ENCODE measurements at regions not wholly inside any gene's neighbourhood (a gene's known extent, or its start where the extent isn't known, plus 50 kb on each side); places are given as distances from the start of the nearest gene placed in this dataset.

DNA sequence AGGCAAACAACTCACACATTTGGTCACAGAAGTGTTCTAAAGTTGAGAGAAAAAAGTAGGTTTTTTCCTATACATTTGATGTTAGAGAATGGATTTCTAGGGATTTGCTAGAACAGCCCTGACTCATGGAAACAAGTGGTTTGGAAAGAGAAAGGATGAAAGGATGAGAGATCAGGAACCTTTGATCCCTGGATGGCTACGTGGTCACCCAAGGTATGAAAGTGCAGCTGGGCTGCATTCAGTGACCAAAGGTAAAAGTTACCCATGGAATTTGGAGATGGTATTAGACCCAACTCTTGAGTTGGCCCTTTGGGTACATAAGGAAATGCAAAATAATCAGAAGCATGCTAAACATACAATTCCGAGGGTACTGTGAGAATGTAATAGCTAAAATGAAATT lies 61.3 kb upstream of the SPIN1 start:
- DNase-seq (ENCODE audit: low spot score) = no peak

DNA sequence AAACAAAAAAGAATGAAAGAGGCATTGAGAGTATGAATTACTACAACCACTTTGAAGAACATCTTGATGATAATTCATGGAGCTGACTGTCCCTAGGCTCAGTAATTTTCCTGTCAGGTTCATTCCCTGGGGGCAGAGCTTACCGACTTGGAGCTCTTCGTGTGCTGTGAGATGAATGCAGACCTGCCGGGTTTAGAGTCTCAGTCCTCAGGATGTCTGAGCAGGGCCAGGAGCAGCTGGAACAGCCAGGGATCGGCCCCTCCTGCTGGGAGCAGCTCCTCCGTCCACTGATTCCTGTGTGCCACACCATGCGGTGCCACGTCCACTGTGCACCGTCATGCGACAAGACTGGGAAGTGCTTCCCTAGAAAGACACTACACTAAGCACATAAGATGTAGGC lies 62.2 kb upstream of the SPIN1 start:
- no peak for DNase-seq (ENCODE audit: low spot score)

DNA sequence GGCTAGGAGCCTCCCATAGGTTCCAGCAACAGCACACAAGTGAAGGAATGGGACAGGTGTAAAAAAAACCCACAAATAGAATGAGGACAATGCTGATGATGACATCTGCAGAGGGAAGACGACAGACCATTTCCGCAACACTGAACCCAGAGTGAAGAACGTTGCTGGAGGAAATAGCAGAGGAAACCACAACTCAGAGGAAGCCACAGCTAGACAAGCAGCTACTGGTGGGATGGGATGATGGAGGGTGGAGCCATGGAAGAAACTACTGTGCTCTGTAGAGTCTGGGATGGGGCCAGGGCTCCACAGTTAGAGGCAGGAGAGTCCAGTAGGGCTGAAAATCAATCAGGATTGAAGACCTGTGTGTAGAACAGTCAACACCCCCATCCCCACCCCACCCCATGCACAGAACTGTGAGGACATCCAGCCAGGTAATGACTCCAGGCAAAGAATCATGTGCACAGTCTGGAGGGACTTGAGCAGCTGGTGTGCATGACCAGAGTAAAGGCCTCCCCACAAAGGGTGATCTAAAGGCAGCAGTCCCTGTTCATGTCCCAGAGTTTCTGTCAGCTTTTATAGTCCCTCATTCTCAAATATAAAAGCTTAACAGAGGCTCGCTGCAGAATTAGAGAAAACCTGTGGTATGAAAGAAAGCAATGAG lies 65.2 kb upstream of the SPIN1 start:
- DNase-seq (ENCODE audit: low spot score) = no peak

DNA sequence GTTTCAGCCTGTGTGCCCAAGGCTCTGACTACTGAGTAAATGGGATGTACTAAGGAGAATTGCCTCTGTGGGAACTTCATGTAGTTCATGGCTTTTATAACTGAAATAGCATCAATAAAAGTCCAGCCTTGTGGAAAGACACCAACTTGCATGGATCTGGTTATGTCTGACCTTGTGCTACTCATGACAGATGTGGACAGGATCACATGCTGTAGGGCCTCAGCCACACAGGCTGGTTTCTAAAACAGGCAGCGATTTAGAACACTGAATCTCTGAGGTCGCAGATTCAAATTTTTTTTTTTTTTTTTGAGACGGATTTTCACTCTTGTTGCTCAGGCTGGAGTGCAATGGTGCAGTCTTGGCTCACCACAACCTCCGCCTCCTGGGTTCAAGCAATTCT lies 66.5 kb upstream of the SPIN1 start:
- DNase-seq (ENCODE audit: low spot score) = no peak

DNA sequence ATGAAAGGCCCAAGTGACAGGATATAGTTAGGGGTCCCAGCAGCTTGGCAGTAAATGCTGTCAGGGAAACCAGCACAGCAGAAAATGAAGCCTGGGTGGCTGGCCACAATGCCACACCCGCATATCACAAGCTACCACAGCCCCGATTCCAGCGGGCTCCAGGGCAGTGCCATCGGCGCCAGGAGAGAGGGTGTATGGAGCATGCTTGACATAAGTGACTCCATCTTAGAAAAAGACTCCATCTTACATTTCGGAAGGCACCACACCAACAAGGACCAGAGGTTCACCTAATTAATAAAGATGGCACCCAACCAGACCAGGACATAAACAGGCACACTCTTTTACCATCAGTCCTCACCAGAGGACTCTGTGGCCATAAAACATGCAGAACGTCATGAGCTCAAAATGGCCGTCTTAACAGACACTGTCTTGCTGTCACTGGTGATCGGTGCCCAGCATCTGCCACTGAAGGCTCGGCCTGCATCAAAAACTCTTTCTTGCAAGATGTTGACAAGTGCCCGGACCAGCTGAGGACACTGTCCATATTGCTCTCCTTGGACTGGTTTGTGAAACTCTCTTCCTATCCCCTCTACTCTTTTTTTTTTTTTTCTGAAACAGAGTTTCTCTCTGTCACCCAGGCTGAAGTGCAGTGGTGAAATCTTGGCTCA lies 67.4 kb upstream of the SPIN1 start:
- no peak for DNase-seq (ENCODE audit: low spot score)

DNA sequence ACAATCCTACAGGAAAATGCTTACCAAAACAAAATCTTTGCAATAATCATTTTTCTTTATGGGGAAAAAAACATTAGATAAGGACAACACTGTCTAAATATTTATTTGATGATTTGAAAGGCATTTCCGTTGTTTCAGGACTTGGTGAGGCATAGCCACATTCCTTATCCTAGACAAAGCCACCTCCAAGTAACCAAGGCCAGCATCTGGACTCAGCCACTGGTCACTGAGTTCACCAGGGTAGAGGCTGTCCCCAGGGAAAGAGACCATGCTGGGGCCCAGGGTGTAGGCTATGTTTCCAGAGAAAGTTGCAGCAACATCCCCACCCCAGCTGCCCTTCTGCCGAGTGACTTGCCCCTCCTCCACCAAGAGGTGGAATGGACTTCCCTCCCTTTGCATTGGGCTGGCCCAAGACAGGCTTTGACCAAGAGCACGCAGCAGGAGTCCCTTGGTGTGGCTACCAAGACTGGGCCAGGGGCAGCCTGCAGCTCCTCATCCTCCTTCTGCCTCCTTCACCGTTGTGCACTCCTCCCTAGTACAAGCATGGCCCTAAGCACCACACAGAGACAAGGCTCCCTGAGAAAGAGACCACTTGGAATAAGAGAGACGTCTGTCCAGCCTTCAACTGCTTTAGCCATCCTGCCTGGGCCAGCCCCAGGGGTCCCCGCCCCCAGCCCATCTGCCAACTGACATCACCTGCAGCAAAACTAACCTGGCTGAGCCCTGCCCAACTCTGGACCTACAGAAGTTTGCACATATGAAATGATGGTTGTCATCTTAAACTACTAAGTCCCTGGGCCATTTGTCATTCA lies 68.1 kb upstream of the SPIN1 start:
- DNase-seq (ENCODE audit: low spot score) = no peak

DNA sequence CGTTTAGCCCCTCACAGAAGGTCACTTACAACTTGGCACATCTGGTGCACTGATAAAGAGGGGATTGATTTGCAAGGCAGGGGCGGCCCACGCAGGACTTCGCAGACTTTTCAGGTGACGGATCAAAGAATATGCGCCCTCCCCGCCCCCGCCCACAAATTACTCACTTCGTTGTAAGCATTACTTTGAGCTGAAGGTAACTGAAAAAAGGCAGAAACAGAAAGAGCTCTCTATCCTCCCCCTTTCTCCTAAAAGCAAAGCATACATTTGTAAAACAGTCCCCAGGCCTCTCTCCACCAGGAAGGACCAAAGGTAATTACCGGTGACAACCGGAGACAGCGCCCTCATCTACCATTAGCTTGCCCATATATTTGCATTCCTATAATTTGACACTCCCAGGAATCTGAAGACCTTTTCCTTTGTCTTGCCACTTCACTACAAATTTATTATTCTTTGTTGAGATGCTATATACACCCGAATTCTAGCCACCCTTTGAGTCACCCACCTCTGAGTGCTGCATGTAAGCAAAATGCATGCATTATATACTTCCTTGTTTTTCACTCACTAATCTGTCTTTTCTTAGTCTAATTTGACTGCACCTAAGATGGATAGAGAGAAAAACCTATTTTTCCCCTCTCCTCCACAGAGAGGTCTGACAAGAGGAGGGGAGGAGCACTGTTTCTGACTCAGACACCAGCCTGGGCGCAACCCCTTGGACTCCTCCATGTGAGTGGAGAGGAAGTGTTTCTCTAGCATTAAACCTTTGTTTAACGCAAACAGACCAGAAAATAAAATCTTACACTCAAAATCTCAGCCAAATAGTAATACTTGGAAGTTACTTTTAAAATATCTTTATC lies 74.7 kb upstream of the SPIN1 start:
- no peak for DNase-seq (ENCODE audit: low spot score)

DNA sequence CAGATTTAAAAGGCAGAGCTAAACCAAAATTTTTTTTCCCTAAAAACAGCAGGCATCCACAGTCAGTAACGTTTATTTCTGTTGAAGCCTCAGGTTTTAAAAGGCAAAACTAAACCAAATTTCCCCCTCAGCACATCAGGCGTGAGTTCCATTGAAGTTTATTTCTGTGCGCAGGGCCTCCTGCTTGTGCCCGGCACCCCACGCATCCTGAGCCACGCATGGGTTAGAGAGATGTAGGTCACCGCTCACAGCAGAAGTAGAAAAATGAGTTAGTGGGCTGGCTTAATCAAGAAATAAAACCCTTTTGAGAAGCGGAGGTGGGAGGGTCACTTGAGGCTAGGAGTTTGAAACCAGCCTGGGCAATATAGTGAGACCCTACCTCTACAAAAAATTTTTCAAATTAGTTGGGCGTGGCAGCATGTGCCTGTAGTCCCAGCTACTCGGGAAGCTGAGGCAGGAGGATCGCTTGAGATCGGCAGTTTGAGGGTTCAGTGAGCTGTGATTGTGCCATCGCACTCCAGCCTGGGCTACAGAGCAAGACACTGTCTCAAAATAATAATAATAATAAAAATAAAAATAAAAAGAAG lies 75.6 kb upstream of the SPIN1 start:
- no peak for DNase-seq (ENCODE audit: low spot score)

DNA sequence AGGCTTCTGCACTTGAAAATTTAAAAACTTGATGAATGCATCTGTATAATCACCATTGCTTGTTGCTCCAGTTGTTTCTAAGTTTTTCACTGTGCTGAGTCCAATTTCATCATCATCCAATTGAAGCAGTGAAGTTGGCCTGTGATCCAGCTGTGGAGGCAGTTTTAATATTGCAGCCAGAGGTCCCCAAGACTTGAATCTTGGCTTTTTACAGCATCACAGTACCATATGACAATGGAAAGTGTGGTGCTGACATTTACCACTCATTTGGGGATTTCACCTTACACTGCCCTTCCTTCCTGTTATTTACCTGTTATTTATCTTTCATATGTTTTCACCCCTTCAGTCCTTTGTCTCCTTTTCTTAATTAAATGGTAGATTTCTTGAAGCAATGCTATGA lies 76.2 kb upstream of the SPIN1 start:
- DNase-seq (ENCODE audit: low spot score) = no peak

DNA sequence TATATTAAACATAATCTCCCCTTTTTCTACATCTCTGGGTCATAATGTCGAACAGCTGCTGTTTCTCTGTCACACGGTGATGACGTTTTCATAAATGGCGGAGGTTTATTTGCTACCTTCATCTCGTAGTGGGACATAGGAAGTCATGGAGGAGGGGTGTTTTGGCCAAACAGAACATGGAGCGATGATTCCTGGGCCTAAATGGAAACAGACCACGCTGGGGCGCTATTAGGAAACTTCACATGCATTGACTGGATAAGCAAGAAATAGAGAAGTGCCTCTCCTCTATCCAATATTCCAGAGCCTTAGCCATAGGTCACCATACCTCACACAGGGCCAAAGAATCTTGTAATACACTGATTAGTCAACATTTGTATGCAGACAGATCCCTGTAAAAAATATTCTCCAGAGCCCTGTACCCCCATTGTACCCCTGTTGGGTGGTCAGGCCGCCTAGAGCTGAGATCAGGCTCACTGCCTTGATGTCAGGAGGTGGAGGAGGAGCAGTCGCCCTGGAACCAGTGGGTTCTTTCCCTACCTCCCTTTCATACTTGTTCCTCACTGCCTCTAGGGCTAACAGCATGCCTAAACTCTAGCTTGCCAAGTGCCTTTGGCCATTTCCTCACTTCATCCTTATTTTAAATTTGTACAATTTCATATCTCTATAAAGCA lies 77.8 kb upstream of the SPIN1 start:
- no peak for DNase-seq (ENCODE audit: low spot score)

DNA sequence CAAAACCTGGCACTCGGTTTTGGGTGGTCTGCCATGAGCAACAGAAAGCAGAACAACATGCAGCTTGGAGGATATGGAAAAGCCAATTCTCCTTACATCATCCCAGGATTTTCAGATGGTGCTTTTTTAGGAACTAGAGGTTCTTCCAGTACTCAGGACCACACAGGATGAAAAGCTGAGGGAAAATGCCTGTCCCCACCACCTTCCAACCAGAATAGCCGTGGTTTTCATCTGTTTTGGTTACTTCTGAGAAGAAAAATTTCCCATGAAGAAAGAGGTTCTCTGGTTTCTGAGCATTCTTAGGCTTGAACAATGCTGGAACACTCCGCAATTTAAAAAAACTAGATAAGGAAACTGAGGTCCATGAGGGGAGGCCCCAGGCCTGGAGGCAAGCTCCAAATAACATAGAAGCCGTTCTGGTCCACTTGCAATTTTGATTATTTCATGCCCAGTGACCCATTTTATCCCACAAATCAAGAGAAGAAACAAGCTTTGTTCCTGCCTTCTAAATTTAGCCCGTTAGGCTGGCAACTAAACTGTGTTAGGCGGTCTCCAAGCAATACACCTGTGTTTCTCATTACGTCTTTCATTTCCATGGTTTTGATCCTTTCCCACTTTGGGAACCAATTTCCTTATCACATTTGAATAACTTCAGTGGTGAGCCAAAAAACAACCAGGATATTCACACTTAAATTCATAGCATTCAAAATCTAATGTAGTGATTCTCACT lies 79.2 kb upstream of the SPIN1 start:
- no peak for DNase-seq (ENCODE audit: low spot score)

DNA sequence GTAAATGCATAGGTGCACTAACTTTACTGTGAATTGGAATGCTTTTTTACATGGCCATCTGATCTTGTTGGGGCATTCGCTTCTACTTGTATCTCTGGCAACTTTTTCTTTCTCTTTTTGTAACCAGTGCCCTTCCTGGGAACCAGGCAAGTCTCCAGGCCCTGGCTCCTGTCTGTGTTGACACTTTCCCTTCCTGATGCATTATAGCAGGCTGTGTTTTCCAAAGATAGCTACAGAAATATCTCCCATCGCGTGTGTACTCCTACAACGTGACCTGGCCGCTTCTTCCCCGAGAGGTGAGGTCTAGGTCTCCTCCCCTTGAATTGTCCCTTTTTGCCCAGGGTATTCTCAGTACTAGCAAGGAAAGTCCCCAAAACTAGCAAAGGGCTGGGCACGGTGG lies 81.1 kb upstream of the SPIN1 start:
- DNase-seq (ENCODE audit: low spot score) = no peak

DNA sequence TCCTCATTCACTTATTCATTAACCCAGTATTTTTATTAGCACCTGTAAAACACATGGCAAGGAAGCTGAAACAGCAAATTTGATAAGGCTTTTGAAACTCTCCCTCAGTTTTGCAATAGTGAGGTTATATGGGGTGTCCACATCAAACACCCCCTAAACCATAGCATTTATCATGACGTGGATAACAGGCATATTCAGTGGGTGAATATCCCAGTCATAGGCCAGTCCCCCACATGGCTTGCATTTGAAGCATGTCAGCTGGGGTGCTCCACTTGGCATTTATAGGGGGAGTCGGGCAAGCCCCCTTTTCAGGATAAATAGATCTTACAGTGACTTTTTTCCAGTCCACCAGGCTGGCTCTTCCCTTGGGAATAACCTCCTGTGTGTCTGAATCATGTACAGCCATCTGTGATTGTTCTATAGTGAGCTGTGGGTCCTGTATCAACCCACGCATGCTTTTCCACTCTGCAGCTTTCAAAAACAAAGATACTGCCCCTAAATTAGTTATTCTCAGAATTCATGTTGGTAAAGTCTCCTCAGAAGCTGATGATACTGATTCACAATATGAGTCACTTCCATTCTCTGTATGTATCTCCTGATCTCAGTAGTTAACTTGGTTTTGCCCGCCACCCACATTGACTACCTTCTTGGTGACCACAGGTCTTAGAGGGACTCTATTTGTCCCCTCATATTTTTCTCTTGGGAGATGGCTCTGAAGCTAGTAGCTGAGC lies 84.4 kb upstream of the SPIN1 start:
- no peak for DNase-seq (ENCODE audit: low spot score)

DNA sequence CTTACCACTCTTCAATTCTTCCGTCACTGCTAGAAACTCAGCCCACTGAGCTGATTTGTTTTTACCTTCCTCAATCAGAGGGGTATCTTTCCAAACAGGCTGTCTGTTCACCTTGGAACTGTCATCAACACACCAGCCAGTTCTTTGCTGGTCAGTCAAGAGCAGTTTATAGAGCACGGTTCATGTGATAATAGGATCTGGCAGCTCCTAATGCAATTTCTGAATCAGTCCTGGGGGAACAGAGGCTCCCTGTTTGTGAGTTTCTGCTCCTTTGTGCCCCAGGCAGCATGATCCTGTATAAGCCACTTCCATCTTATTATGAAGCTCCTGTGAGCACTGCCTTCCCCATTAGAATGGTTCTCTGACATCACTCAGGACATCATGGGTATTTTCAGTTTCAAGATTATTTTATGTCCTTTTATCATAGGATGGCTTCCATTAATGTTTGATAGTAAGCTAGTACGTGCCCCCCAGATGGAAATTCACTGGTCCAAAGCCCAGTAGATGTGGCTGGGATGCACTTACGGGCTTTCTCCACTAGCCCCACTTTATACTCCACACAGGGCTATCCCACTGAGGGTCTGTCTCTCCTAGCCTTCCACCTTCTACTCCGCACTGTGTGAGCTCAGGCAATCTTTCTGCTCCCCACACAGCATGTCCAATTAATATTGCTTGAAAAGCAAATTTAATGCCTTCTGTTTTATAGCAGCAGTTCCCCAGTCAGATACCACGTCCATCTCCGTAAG lies 85.5 kb upstream of the SPIN1 start:
- DNase-seq (ENCODE audit: low spot score) = no peak

DNA sequence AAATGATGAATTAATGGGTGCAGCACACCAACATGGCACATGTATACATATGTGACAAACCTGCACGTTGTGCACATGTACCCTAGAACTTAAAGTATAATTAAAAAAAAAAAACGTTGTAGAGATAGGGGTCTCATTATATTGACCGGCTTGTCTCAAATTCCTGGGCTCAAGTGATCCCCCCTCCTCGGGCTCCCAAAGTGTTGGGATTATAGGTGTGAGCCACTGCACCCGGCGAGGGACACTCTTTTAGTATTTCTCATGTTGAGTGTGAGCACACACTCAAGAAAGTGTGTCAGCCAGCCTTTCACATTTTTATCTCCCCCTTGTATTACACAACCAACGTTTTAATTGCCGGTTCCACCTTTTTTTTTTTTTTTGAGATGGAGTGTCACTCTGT lies 87.7 kb upstream of the SPIN1 start:
- no peak for DNase-seq (ENCODE audit: low spot score)

DNA sequence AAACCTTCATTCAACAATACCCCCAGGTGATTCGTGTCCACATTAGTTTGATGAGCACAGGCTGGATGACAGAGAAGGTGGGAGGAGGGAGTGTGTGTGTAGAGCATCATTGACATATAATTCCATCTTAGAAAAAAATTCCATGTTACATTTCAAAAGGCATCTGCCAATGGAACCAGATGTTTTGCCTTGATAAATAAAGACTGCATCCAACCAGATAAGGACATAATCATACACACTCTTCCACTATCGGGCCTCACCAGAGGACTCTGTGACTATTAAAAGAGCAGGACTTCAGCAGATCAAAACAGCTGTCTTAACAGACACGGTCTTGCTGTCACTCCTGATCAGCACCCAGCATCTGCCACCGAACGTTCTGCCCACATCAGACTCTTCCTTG lies 96.4 kb upstream of the SPIN1 start:
- DNase-seq (ENCODE audit: low spot score) = no peak

DNA sequence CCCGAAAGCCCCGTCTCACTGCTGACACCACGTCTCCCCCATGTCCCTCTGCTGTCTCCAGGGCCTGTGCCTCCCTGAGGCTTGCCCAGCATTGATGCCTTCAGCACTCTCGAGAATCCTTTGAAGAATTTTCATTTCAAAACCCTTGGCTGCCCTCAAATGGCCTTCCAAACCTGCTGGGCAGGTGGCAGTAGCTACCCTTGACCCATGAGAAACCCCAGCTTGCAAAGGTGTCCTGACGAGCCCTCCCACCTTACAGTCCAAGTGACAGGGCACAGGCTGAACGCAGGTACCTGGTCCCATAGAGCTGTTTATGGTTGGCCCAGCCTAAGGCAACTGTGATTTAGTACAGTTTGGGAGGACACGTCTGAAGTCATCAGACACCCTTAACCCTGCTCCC lies 97.2 kb upstream of the SPIN1 start:
- DNase-seq (ENCODE audit: low spot score) = no peak

DNA sequence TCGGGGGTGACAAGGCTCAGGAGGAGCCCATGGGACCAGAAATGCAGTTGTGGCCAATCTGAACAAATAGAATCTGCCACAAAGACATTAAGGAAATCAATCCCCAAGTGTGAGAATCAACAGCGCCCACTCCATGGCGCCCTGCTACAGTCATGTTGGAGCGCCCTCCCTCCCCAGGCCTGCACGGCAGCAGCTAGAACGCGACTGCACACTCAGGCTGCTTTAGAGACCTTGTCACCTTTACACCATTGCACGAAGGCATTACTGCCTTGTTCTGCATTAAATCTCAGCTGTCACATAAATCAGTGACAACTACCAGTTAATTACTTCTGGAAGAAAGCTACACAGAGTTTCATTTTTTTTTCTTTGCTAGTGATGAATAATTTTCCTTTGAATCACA lies 98.7 kb upstream of the SPIN1 start:
- DNase-seq (ENCODE audit: low spot score) = no peak

DNA sequence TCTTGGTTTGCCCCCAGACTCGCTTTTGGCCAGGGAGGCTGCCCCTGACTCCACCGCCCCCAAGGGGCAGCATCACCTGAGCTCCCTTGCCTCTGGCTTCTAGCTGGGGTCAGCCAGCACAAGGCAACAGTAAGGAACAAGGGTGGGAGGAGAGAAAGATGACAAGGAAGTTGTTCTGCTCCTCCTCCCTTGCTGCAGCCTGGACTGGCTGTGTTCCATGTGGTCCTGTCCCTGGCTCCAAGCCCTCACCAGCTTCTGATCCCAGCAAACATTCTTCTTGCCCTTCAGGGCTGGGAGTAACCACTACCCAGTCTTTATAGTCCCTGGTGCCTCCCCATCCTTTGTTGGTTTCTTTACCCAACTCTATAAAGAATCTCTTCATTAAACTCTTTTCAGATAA lies 100.3 kb upstream of the SPIN1 start:
- no peak for DNase-seq (ENCODE audit: low spot score)

Measured in ureter (tissue), 1 donor.